DMS 273 (cell line): ENCODE measurements at regions not wholly inside any gene's neighbourhood (a gene's known extent, or its start where the extent isn't known, plus 50 kb on each side); places are given as distances from the start of the nearest gene placed in this dataset.
"Not testable (repeated sequence)": the region's sequence is repeated elsewhere in the genome, so short reads cannot be mapped to it uniquely, and the experiment has no call there.

Experiments used
- DNase-seq: peaks from one replicate; lab custom pipeline; 2025; ENCODE audit not compliant: unreplicated experiment; lab: John Stamatoyannopoulos, UW

GRCh38 chr10:34058845-34059614 lies 724.6 kb upstream of the NRP1 start:
- DNase-seq: no peak

- DNase-seq: not testable (repeated sequence)
Observed at GRCh38 chr10:34055410-34055985, 721.0 kb upstream of the NRP1 start.

- no peak for DNase-seq
Observed at GRCh38 chr10:34049887-34050286, 715.4 kb upstream of the NRP1 start.

DNA sequence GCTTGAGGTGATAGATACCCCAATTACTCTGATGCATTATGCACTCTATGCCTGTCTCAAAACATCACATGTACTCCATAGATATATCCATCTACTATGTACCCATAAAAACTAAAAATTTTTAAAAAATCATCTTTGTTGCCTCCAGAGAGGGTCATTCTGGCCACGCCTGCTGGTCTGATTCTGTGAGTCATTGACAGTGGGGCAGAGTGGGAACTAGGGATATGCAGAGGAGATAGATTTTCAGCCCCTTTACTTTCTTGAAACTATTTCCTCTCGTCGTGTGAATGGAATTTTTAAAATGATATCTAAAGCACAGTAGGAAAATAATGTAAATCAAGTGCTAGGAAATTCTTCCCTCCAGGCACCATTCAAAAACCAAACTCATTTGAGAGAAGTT lies 715.0 kb upstream of the NRP1 start:
- DNase-seq: no peak

- DNase-seq: no peak
Observed at GRCh38 chr10:34047389-34047788, 712.9 kb upstream of the NRP1 start.

DNA sequence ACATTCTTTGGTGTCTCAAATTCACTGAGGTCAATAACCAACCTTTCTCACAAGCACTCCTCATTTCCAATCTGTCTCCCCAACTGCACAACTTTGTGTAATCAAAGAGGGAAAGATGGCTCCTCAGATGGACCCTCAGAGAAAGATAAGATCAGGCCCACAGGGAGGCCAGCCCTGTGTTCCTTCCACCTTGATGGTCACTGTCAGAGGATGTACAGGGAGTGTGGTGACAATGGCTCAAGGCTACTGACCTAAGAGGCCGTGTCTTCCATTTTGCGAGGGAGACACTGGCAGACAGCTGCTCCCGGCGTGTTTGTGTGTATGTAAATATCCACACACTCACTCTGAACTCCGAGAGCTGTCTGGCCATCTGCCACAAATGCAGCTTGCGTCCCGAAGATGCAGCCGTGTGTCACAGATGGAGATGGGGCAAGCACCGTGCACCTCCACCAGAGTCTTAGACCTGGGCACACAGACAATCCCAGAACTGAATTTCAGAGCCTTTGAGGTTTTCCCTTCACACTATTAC lies 712.1 kb upstream of the NRP1 start:
- DNase-seq: peak; percentile 88

- DNase-seq: peak; percentile 30
Observed at GRCh38 chr10:34045571-34046190, 711.2 kb upstream of the NRP1 start.

DNA sequence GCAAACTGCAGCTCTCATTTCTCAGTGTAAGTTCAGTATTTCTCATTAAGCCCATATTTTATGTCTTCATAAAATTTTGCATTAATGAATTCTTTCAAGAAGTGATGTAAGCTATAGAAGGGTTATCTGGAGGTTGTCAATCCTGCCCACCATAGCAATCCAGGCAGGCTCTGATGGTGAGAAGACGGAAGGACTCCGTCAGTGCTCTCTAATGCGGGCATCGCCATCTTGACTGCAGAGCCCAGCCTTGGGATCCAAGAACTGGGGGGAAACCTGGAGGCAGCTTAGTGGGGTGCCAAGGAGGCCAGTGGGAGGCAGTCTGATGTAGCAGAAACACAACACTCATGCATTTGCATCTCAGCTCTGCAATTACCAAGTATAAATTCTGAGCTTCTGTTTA lies 707.4 kb upstream of the NRP1 start:
- no peak for DNase-seq

DNA sequence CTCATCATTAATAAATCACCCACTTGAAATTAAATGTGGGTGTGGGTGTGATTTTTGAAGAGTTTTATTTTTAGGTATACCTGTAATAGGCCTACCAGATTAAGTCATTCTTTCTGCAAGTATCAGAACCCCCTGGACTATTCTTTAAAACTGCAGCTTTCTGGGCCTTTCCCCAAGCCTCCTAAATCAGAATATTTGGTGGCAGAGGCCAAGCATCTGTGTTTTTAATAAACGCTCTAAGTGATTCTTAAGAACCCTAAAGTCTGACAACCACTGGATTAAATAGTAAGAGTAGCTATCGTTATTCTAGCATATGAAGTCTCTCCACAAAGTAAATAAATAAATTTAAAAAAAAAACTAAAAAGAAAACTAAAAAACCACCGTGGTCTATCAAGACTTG lies 703.0 kb upstream of the NRP1 start:
- DNase-seq: no peak

DNA sequence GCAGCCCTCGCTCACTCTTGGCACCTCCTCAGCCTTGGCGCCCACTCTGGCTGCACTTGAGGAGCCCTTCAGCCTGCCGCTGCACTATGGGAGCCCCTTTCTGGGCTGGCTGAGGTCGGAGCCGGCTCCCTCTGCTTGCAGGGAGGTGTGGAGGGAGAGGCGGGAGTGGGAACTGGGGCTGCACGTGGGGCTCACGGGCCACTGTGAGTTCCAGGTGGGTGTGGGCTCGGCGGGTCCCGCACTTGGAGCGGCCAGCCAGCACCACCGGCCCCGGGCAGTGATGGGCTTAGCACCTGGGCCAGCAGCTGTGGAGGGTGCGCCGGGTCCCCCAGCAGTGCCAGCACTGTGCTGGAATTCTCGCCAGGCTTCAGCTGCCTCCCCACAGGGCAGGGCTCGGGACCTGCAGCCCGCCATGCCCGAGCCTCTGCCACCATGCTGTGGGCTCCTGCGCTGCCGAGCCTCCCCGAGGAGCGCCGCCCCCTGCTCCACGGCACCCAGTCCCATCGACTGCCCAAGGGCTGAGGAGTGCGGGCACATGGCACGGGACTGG lies 700.8 kb upstream of the NRP1 start:
- DNase-seq: not testable (repeated sequence)

GRCh38 chr10:34033078-34033477 lies 698.6 kb upstream of the NRP1 start:
- DNase-seq: no peak

GRCh38 chr10:34032564-34032963 lies 698.1 kb upstream of the NRP1 start:
- no peak for DNase-seq

DNA sequence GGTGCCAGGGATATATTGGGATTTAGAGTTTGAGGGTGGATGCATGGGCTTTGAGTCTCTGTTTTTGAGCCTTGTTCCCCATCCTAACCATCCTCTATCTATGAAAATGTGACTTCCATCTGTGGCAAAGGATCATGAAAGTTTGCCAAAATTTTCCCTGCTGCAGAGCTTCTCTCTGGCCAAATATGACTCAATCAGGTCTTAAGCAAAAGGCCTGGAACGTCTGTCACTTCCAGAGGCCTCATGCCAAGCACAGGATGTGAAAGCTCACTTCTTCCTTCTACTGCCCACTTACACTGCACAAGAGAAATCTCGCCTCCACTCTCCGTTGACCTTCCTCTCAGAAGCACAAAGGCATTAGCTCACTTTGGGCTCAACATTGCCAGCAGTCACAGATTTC lies 696.9 kb upstream of the NRP1 start:
- DNase-seq: peak; percentile 15

GRCh38 chr10:34029455-34029854 lies 695.0 kb upstream of the NRP1 start:
- no peak for DNase-seq

GRCh38 chr10:34028936-34029335 lies 694.5 kb upstream of the NRP1 start:
- no peak for DNase-seq

DNA sequence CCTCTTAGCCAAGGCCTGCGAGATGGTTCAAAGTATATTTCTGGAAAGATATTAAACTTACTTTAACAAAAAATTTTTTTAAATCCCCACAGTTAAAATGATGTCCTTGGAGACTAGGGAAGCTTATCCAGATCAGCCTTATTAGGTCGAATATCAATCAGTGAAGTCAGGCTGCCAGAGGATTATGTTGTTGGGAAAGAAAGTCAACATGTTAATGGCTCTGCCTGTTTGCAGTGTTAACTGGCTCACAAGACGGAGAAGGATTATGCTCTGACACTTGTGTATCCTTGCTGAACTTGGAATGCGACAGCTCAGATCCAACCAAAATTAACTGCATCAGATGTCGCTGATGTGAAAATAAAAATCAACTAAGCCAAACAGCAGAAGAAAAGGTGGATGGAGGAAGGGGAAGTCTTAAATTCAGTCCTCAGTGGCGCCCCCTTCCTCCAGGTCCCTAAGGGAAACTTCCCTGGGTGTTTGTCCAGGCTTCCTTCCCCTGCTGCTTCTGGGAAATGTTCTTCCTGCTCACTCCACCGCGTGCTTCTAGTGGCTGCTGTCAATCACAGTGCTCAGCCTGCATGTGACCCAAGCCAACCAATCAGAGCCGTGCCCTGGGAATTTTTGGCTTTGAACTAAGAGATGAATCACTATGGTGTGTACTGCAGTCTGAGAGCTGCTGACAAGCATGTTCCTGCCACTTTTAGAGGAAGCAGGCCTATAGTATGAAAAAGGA lies 690.4 kb upstream of the NRP1 start:
- peak; percentile 13 for DNase-seq

- no peak for DNase-seq
Observed at GRCh38 chr10:34024282-34024681, 689.8 kb upstream of the NRP1 start.

DNA sequence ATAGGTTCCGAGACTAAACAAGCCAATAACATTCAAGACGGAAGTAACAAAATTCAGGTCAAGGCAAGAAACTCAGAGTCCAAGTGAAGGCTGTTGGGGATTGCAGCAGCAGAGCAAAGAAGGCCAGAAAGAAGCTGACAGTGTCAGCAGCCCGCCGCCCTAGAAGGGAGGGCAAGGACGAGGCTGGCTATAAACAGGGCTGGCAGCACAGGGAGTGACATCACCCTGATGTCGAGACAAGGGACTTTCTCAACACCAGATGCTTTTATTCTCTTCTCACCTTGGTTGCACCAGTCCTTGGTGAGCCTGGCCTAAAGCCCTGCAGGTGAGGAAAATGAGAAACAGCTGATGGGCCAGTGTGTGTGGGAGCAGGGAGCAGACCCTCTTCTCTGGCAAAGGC lies 687.7 kb upstream of the NRP1 start:
- DNase-seq: no peak

DNA sequence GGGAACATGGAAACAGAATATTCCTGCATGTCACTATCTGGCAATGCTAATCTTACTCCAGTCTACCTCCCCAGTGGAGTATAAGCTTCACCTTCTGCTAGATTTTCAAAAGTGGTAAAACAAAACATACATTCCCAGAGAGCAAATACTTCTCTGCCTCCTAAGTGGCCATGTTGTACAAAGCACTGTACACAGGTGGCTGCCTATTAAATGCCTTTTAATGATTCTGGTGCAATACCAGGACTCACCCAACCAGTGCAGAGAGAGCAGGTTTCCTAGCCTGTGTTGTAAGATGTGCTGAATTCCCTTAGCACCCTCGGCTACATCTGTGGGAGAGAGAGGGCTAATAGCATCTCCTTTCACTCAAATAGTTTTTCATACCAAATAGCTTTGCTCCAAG lies 684.3 kb upstream of the NRP1 start:
- peak; percentile 11 for DNase-seq

GRCh38 chr10:34018129-34018528 lies 683.7 kb upstream of the NRP1 start:
- DNase-seq: no peak

- DNase-seq: peak; percentile 0
Observed at GRCh38 chr10:34017281-34017680, 682.8 kb upstream of the NRP1 start.
